Breast epithelium (tissue), 4 donors: ENCODE measurements at regions not wholly inside any gene's neighbourhood (a gene's known extent, or its start where the extent isn't known, plus 50 kb on each side); places are given as distances from the start of the nearest gene placed in this dataset.

ENCODE experiments used
- DNase-seq, 2 donors: peaks; one replicate each; pipeline ENCODE4 v3.0.0-alpha.2; 2019; ENCODE audit warnings: low spot score in 2 of 2
- H3K27ac ChIP-seq, 2 donors: fragments of 200-600 bp; sonication (generic) in 1 of 2; one replicate each; pipeline ENCODE4 v1.5.1; 2016 to 2019; ENCODE audit warnings: mild to moderate bottlenecking in 1 of 2
- H3K27me3 ChIP-seq, 2 donors: fragments of 200-600 bp; sonication (generic) in 1 of 2; one replicate each; pipeline versions ENCODE4 v1.5.1 to v1.6.0; 2017 to 2019; ENCODE audit warnings: control low read depth in 1 of 2, mild to moderate bottlenecking in 1 of 2
- H3K36me3 ChIP-seq: fragments of 200-600 bp; one replicate; pipeline ENCODE4 v1.5.1; 2019
- H3K4me1 ChIP-seq, 2 donors: fragments of 200-600 bp; sonication (generic); one replicate each; pipeline ENCODE4 v1.5.1; 2016 to 2019; ENCODE audit warnings: control low read depth in 1 of 2
- H3K4me3 ChIP-seq, 3 donors: fragments of 200-600 bp; sonication (generic); 1 replicate in 2 of 3; 2 replicates in 1 of 3; pipeline ENCODE4 v1.5.1; 2016 to 2019; ENCODE audit warnings: mild to moderate bottlenecking in 3 of 3, moderate library complexity in 2 of 3
- H3K9me3 ChIP-seq, 2 donors: fragments of 200-600 bp; sonication (generic) in 1 of 2; one replicate each; pipeline ENCODE4 v1.5.1; 2016 to 2019; ENCODE audit warnings: control low read depth in 1 of 2
- CTCF ChIP-seq, 3 donors: fragments of 450-650 bp; IDR thresholded peaks; one replicate each; pipeline ENCODE4 v1.5.1; 2016 to 2017; ENCODE audit warnings: antibody characterized with exemption in 3 of 3, mild to moderate bottlenecking in 3 of 3, moderate library complexity in 3 of 3
- POLR2A ChIP-seq: fragments of 450-650 bp; IDR thresholded peaks from one replicate; pipeline ENCODE4 v1.6.1; 2016; ENCODE audit warnings: antibody characterized with exemption, mild to moderate bottlenecking, moderate library complexity
- POLR2AphosphoS5 ChIP-seq, 3 donors: sonication (generic); formaldehyde crosslinking; IDR thresholded peaks; one replicate each; pipeline ENCODE4 v1.6.1; 2017; ENCODE audit warnings: antibody characterized with exemption in 3 of 3
- intact Hi-C: fragments of 100-400 bp; cut with DNase I; formaldehyde crosslinking; loops from one replicate; pipeline ENCODE4 v1.15.1; 2023; ENCODE audit warnings: low total_unique reads

- Histone ChIP-seq H3K9me3 (no peaks in the 10 kb centered on the region), H3K4me1 (no peaks in the 10 kb centered on the region), H3K27me3 (no peaks in the 10 kb centered on the region), H3K27ac (no peak overlapping the region), H3K36me3 (no peaks in the 10 kb centered on the region), H3K4me3 (no peak overlapping the region)
- DNase-seq = no peak
- TF ChIP-seq POLR2A = no peak
- TF ChIP-seq POLR2AphosphoS5 (IDR thresholded peaks at IDR 0.05) = no peak
- TF ChIP-seq CTCF (IDR thresholded peaks at IDR 0.05) = no peak
- intact Hi-C loops = no loop called here
These were observed 297.4 kb upstream of the SFRP2 start for GRCh38 chr4:154086247-154086646.

- intact Hi-C loops = no loop called here
- Histone ChIP-seq H3K9me3 (no peaks in the 10 kb centered on the region), H3K27ac (no peak overlapping the region), H3K27me3 (no peaks in the 10 kb centered on the region), H3K36me3 (no peaks in the 10 kb centered on the region), H3K4me3 (no peak overlapping the region), H3K4me1 (no peaks in the 10 kb centered on the region)
- no peak for DNase-seq
- TF ChIP-seq POLR2A (no peak), CTCF (IDR thresholded peaks at IDR 0.05) (no peak), POLR2AphosphoS5 (IDR thresholded peaks at IDR 0.05) (no peak)
These were observed 296.0 kb upstream of the SFRP2 start for GRCh38 chr4:154084864-154085263.

GRCh38 chr4:154082760-154083535, 294.1 kb upstream of the SFRP2 start:
- Histone ChIP-seq H3K4me1 (no peaks in the 10 kb centered on the region), H3K27me3 (no peaks in the 10 kb centered on the region), H3K27ac (no peak overlapping the region), H3K9me3 (no peaks in the 10 kb centered on the region), H3K36me3 (no peaks in the 10 kb centered on the region), H3K4me3 (no peak overlapping the region)
- intact Hi-C loops = no loop called here
- TF ChIP-seq POLR2AphosphoS5 (IDR thresholded peaks at IDR 0.05) (no peak), CTCF (IDR thresholded peaks at IDR 0.05) (no peak), POLR2A (no peak)
- no peak for DNase-seq

- H3K27me3 ChIP-seq = no peaks in the 10 kb centered on the region
- no peaks in the 10 kb centered on the region for H3K4me1 ChIP-seq
- DNase-seq = no peak
- H3K36me3 ChIP-seq = no peaks in the 10 kb centered on the region
- H3K4me3 ChIP-seq = no peak overlapping the region
- intact Hi-C loops = no loop called here
- no peaks in the 10 kb centered on the region for H3K9me3 ChIP-seq
- H3K27ac ChIP-seq = no peak overlapping the region
- no peak for TF ChIP-seq POLR2AphosphoS5 (IDR thresholded peaks at IDR 0.05)
- no peak for TF ChIP-seq CTCF (IDR thresholded peaks at IDR 0.05)
- no peak for TF ChIP-seq POLR2A
These were observed 292.5 kb upstream of the SFRP2 start for GRCh38 chr4:154081391-154081790.

- H3K36me3 ChIP-seq = no peaks in the 10 kb centered on the region
- H3K27me3 ChIP-seq = no peaks in the 10 kb centered on the region
- no peaks in the 10 kb centered on the region for H3K9me3 ChIP-seq
- no peak for DNase-seq
- H3K4me3 ChIP-seq = no peak overlapping the region
- H3K4me1 ChIP-seq = no peaks in the 10 kb centered on the region
- TF ChIP-seq POLR2A (no peak), POLR2AphosphoS5 (IDR thresholded peaks at IDR 0.05) (no peak), CTCF (IDR thresholded peaks at IDR 0.05) (no peak)
- H3K27ac ChIP-seq = no peak overlapping the region
- intact Hi-C loops = no loop called here
These were observed 289.8 kb upstream of the SFRP2 start for GRCh38 chr4:154078504-154079350.
